Activated naive CD4-positive, alpha-beta T cell treated with anti-CD3 and anti-CD28 coated beads, Interleukin-2, amount 10 ng/mL, durations not matched to agents 7 days and 5 days (primary cell): ENCODE measurements at regions not wholly inside any gene's neighbourhood (a gene's known extent, or its start where the extent isn't known, plus 50 kb on each side); places are given as distances from the start of the nearest gene placed in this dataset.

ENCODE experiments used
- CTCF ChIA-PET: fragments of 350-600 bp; sonication (Branson Sonifier 250); formaldehyde crosslinking; loops from one replicate; lab custom pipeline; 2021; ENCODE audit warnings: antibody characterized with exemption; lab: Charles Lee
- DNase-seq: peaks from one replicate; pipeline ENCODE4 v3.0.0-alpha.2; 2020
- H3K27ac Mint-ChIP-seq: one replicate; pipeline ENCODE4 v1.8.0; 2021; ENCODE audit warnings: mild to moderate bottlenecking, moderate library complexity, mixed read lengths
- H3K27me3 Mint-ChIP-seq: one replicate; pipeline ENCODE4 v1.8.0; 2021; ENCODE audit warnings: mild to moderate bottlenecking, mixed read lengths
- H3K36me3 Mint-ChIP-seq: one replicate; pipeline ENCODE4 v1.8.0; 2021; ENCODE audit warnings: mixed read lengths
- H3K4me1 Mint-ChIP-seq: one replicate; pipeline ENCODE4 v1.8.0; 2021; ENCODE audit warnings: mixed read lengths
- H3K4me3 Mint-ChIP-seq: one replicate; pipeline ENCODE4 v1.8.0; 2021; ENCODE audit warnings: mild to moderate bottlenecking, moderate library complexity, mixed read lengths
- H3K9me3 Mint-ChIP-seq: one replicate; pipeline ENCODE4 v1.8.0; 2021; ENCODE audit warnings: mixed read lengths

DNA sequence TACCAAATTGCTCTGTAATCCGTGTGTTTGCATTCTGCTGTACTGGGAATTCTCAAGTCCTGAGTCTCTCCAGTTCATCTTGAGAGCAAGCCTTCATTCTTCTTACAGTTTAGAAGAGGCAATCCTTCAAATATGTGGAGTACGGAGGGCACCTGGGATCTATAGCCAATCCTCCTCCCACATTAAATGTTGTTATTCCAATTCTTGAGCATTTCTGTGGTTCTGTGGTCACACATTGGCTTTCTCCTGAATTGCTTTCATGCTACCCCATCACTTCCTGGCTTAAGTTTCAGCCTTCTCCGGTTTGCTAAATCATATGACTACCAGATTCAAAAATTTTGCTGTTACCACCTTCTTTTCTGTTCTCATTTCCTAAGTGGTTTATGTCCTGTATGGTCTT, 611.1 kb downstream of the PCDH19 start:
- no peaks in the 10 kb centered on the region for H3K9me3 Mint-ChIP-seq
- no peak overlapping the region for H3K4me3 Mint-ChIP-seq
- H3K27me3 Mint-ChIP-seq: no peaks in the 10 kb centered on the region
- no peak overlapping the region for H3K27ac Mint-ChIP-seq
- CTCF ChIA-PET: no interaction called here
- H3K36me3 Mint-ChIP-seq: no peaks in the 10 kb centered on the region
- H3K4me1 Mint-ChIP-seq: no peaks in the 10 kb centered on the region
- DNase-seq: no peak

DNA sequence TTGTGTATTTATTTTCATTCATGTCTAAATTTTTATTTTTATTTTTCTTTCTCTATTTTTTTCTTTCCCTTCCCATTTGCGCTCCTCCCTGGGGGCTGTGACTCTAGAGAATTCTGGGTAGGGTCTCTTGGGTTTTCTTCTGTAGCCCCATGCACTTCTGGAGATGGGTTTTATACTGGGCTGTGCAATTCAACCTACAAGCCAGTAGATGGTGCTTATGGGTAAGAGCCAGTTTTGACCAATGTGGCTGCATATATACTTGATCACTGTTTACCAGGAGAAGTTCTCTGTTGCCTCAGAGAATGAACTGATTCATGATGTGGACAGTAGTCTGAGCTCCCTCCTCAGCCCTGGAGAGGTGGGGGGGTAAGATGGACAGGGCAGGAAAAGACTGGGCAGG, 614.6 kb downstream of the PCDH19 start:
- H3K36me3 Mint-ChIP-seq: no peaks in the 10 kb centered on the region
- no peak overlapping the region for H3K27ac Mint-ChIP-seq
- H3K4me1 Mint-ChIP-seq: no peaks in the 10 kb centered on the region
- CTCF ChIA-PET: no interaction called here
- H3K27me3 Mint-ChIP-seq: no peaks in the 10 kb centered on the region
- peaks cover 3% of the 10 kb centered on the region for H3K9me3 Mint-ChIP-seq
- H3K4me3 Mint-ChIP-seq: no peak overlapping the region
- DNase-seq: no peak

DNA sequence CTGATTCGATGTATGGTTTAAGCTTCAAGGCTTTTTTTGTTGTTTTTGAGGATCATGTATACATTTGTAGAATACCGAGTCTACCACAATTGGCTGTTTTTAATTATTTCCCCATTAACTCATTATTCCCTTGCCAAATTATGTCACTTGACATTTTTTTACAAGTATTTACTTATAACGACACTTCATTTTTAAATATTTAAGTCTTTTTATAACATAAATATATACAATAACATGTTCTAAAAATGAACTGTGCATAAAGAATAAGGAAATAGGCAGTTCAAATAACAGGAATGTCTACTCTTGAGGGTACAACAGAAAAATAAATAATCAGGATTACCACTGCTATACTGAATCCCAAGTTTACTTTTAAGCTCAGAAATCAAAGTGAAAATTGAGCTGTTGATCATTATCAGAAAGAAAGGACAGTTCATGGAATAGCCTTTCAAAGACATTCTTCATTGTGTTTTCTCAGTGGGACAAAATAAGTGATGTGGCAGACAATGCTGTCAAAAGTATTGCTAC, 627.5 kb downstream of the PCDH19 start:
- no peak for DNase-seq
- no peak overlapping the region for H3K4me3 Mint-ChIP-seq
- peaks cover 4% of the 10 kb centered on the region for H3K9me3 Mint-ChIP-seq
- H3K27me3 Mint-ChIP-seq: no peaks in the 10 kb centered on the region
- no peaks in the 10 kb centered on the region for H3K36me3 Mint-ChIP-seq
- CTCF ChIA-PET: no interaction called here
- H3K27ac Mint-ChIP-seq: no peak overlapping the region
- no peaks in the 10 kb centered on the region for H3K4me1 Mint-ChIP-seq

DNA sequence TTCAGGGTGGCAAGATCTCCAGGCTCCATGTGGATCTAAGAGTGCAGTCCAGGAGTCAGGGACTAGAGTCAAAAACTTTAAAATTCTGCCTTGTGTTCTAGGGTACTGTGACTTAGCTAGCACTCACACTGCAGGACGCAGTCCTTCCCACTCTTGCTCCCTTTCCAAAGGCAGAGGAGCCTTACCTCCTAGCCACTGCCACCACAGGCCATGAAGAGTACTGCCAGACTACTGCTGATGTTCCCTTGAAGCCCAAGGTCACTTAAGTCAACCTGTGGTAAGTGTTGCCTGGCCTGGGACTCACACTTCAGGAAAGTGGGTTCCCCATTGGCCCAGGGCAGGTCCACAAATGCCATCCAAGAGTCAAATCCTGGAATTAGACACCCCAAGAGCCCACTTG, 632.2 kb downstream of the PCDH19 start:
- CTCF ChIA-PET: no interaction called here
- no peaks in the 10 kb centered on the region for H3K27me3 Mint-ChIP-seq

DNA sequence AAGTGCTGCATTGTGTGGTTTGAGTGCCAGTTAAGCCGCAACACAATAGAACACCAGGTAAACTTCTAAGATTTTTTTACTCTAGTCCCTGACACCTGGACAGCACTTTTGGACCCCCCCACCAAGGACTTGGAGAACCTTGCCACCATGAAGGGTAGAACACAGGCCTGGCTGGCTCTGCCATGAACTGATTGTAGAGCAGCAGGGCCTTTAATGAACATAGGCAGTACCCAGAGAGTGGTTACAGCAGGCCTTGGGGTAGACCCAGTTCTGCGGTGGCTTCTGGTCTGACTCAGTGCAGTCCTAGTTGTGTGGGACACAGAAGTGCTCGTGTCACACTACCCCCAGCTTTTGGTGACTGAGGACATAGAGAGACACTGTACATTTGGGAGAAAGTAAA, 648.3 kb downstream of the PCDH19 start:
- H3K27ac Mint-ChIP-seq: no peak overlapping the region
- no peaks in the 10 kb centered on the region for H3K36me3 Mint-ChIP-seq
- CTCF ChIA-PET: no interaction called here
- H3K4me3 Mint-ChIP-seq: no peak overlapping the region
- H3K9me3 Mint-ChIP-seq: peaks cover 5% of the 10 kb centered on the region
- no peaks in the 10 kb centered on the region for H3K27me3 Mint-ChIP-seq
- no peaks in the 10 kb centered on the region for H3K4me1 Mint-ChIP-seq
- DNase-seq: no peak

More for the DNA sequence above, 632.2 kb downstream of the PCDH19 start:
- Mint-ChIP-seq H3K4me3 (no peak overlapping the region), H3K27ac (no peak overlapping the region), H3K36me3 (no peaks in the 10 kb centered on the region), H3K9me3 (peaks cover 5% of the 10 kb centered on the region), H3K4me1 (no peaks in the 10 kb centered on the region)
- no peak for DNase-seq

DNA sequence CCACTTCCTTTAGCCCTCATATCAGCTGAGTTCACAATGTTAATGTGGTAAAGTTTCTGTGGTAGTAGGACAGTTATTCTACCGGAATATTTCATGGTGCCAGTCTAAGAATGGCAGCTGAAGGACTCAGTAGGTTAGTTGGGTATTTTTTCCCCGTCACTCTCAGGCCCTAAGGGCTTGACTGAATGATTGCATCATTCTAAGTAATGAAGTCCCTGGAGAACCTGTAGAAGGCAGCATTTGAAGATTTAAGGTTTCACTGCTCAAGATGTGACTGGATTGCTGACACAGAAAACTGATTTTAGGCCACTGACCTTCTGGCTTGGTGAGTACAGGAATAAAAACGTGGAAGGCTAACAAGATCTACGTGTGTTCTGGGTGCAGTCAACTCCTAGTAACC, 657.3 kb downstream of the PCDH19 start:
- H3K36me3 Mint-ChIP-seq: no peaks in the 10 kb centered on the region
- no peak overlapping the region for H3K4me3 Mint-ChIP-seq
- peaks cover 2% of the 10 kb centered on the region for H3K9me3 Mint-ChIP-seq
- no peak for DNase-seq
- no peak overlapping the region for H3K27ac Mint-ChIP-seq
- no peaks in the 10 kb centered on the region for H3K27me3 Mint-ChIP-seq
- CTCF ChIA-PET: no interaction called here
- H3K4me1 Mint-ChIP-seq: no peaks in the 10 kb centered on the region

DNA sequence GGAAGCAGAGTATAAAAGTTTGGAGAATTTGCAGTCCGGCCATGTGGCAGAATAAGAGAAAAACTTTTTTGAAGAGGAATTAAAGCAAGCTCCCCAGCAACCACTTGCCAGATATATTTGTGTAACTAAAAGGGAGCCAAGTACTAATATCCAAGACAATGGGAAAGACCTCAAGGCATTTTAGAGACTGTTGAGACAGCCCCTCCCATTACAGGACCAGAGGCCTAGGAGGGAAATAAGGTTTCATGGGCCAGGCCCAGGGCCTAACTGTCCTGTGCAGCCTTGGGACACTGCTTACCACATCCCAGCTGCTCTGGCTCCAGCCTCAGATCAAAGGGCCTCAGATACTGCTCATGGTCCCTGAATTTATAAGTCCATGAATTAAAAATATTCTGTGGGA, 659.4 kb downstream of the PCDH19 start:
- H3K9me3 Mint-ChIP-seq: peaks cover 2% of the 10 kb centered on the region
- CTCF ChIA-PET: no interaction called here

DNA sequence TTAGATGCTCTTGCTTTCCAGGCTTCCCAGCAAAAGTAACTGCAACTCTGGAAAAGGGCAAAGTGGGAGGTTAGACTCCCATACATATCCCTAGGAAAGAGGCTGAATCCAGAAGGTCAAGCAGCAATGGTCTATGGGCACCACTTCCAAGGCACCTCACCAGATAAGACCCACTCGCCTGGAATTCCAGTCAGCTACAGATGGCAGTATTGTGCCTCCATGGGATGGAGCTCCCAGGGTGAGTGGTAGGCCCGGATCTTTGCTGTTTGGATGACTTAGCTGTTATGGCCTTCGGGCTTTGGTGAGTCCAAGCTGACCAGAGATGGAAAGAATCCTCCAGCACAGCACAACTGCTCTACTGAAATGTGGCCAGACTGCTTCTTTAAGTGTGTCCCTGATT, 688.0 kb downstream of the PCDH19 start:
- no peak overlapping the region for H3K27ac Mint-ChIP-seq
- H3K4me1 Mint-ChIP-seq: no peaks in the 10 kb centered on the region
- no peak for DNase-seq
- H3K9me3 Mint-ChIP-seq: peaks cover 5% of the 10 kb centered on the region
- H3K36me3 Mint-ChIP-seq: no peaks in the 10 kb centered on the region
- H3K4me3 Mint-ChIP-seq: no peak overlapping the region
- CTCF ChIA-PET: no interaction called here
- no peaks in the 10 kb centered on the region for H3K27me3 Mint-ChIP-seq

More for the DNA sequence above, 659.4 kb downstream of the PCDH19 start:
- no peaks in the 10 kb centered on the region for H3K4me1 Mint-ChIP-seq
- H3K27ac Mint-ChIP-seq: no peak overlapping the region
- H3K4me3 Mint-ChIP-seq: no peak overlapping the region
- DNase-seq: no peak
- H3K36me3 Mint-ChIP-seq: no peaks in the 10 kb centered on the region
- H3K27me3 Mint-ChIP-seq: no peaks in the 10 kb centered on the region

DNA sequence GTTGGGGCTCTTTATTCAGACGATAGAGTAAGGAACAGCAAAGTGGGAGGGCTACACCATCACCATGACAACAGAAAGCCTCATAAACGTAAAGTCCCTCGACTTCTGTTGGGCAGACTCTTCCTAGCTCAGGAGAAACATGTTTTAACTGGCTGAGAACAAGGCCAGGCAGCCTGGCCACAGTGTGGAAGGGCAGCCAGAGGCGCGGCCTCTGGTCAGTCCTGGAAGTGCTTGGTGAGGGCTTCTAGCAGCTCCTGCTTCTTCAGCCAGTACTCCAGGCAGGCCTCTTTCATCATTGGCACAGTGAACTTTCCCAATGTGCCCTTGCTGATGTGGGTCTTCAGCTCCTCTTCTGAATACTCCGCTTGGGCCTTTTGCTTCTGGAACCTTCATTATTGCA, 690.9 kb downstream of the PCDH19 start:
- Mint-ChIP-seq H3K27ac (no peak overlapping the region), H3K4me3 (no peak overlapping the region), H3K4me1 (no peaks in the 10 kb centered on the region), H3K9me3 (no peaks in the 10 kb centered on the region), H3K36me3 (no peaks in the 10 kb centered on the region), H3K27me3 (no peaks in the 10 kb centered on the region)
- DNase-seq: no peak
- CTCF ChIA-PET: no interaction called here

DNA sequence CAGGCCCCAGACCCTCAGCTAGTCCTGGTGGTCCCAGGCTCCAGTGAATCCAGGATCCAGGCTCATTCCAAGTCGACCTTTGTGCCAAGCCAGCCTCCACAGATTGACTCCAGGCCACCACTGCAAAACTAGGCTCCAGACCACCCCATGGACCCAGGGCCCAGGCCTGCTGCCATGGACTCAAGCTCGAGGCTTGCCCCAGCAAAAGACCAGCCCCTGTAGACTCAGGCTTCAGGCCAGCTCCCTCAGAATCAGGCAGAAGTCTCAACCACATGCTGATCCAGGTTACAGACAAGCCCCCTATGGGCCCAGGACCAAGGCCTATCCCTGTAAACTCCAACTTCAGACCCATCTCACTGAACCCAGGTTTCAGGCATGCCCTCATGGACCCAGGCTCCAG, 692.4 kb downstream of the PCDH19 start:
- Mint-ChIP-seq H3K36me3 (no peaks in the 10 kb centered on the region), H3K27me3 (no peaks in the 10 kb centered on the region), H3K4me3 (no peak overlapping the region), H3K27ac (no peak overlapping the region), H3K9me3 (no peaks in the 10 kb centered on the region), H3K4me1 (no peaks in the 10 kb centered on the region)
- no peak for DNase-seq
- CTCF ChIA-PET: no interaction called here

DNA sequence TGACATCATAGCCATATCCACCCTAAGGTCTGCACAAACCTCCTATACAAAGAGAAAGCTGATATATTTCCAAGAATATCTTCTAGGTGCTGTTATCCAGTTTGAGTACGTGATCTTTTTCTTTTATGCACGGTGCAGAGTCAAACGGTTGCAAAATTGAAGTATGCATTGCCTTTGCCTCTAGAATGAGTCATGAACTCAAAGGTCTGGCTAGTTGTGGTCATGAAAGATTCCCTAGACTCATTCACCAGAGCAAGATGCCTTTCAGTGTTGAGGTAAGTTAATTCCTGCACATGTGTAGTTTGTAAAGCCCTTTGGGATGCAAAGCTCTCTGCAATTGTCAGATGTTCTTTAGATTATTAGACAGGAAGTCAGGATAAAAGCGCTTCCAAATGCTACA, 704.4 kb downstream of the PCDH19 start:
- Mint-ChIP-seq H3K4me3 (no peak overlapping the region), H3K9me3 (no peaks in the 10 kb centered on the region), H3K27ac (no peak overlapping the region), H3K4me1 (no peaks in the 10 kb centered on the region), H3K27me3 (no peaks in the 10 kb centered on the region), H3K36me3 (no peaks in the 10 kb centered on the region)
- no peak for DNase-seq
- CTCF ChIA-PET: no interaction called here

DNA sequence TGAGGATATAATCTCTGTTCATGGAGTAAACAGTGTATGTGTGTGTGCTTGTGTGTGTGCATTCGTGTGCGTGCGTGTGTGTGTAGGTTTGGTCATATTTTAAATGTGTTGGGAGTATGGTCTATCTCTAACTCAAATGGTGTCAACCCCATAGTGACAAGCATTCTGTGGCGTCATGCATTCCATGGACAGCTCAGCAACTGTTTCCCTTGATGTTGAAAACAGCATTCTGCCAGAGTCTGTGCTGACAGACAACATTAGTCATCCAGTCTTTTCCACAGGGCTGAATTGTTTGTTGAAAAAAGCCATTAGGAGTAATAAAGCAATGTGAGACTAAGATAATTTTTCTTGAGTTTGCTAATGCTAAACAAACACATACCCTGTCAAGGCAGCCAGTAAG, 706.6 kb downstream of the PCDH19 start:
- Mint-ChIP-seq H3K27me3 (no peaks in the 10 kb centered on the region), H3K4me1 (no peaks in the 10 kb centered on the region), H3K27ac (no peak overlapping the region), H3K4me3 (no peak overlapping the region), H3K36me3 (no peaks in the 10 kb centered on the region), H3K9me3 (no peaks in the 10 kb centered on the region)
- CTCF ChIA-PET: no interaction called here
- no peak for DNase-seq

DNA sequence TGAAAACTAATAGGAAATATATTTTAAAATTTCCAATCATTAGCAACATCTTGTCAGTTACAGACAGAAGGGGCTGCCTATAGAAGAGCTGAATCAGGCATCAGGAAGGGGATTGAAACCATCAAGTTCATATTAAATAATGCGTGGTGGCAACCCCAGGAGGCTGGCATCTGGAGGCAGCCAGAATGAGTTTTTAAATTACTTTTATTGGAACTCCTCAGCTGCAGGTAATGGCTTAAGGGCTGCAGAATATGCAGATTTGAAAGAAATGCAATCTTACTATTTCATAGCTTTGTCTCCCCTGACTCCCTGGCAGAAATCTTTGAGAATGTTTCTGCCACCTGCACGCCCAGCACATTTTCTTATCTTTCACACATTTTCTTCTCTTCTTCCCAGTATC, 711.6 kb downstream of the PCDH19 start:
- H3K36me3 Mint-ChIP-seq: no peaks in the 10 kb centered on the region
- H3K27ac Mint-ChIP-seq: no peak overlapping the region
- no peaks in the 10 kb centered on the region for H3K27me3 Mint-ChIP-seq
- CTCF ChIA-PET: no interaction called here
- H3K4me3 Mint-ChIP-seq: no peak overlapping the region
- no peaks in the 10 kb centered on the region for H3K9me3 Mint-ChIP-seq
- DNase-seq: no peak
- no peaks in the 10 kb centered on the region for H3K4me1 Mint-ChIP-seq

DNA sequence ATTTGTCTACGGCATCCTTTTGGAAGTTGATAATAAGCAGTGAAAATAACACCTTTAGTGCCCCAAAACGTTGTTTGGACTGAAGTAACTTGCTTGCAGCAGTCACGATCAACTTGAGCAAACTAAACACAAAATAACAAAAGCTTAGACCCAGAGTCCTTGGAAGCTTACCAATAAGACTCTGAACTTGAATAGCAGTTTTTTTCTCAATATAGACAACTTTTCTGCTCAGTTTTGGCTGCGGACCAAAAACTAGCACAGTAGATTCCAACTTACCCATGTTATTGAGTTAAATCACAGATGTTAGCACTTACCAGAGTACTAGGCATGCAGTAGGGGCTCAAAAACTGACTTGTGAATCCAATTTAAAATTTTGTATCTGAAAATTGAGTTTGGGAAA, 746.9 kb downstream of the PCDH19 start:
- H3K9me3 Mint-ChIP-seq: no peaks in the 10 kb centered on the region
- H3K4me3 Mint-ChIP-seq: no peak overlapping the region
- DNase-seq: no peak
- CTCF ChIA-PET: no interaction called here
- H3K4me1 Mint-ChIP-seq: no peaks in the 10 kb centered on the region
- no peaks in the 10 kb centered on the region for H3K27me3 Mint-ChIP-seq
- H3K27ac Mint-ChIP-seq: no peak overlapping the region
- no peaks in the 10 kb centered on the region for H3K36me3 Mint-ChIP-seq

DNA sequence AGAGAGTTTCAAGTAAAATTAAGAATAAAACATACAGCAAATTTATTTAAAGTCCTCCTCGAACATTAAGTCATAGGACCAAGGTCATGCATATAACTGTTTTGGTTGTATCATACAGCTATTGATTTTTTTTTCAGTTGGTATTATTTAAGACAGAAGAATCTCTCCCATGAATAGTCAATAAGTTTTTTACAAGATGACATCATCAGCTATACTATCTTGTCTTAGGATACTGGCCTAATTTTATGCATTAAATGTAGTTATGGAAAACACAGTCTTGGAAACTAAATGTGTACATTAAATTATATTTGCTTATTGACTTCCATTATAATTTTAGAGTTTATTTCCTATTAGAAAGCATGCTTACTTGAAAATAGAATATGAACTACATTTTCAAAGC, 755.9 kb downstream of the PCDH19 start:
- CTCF ChIA-PET: no interaction called here
- H3K4me1 Mint-ChIP-seq: no peaks in the 10 kb centered on the region
- H3K27ac Mint-ChIP-seq: no peak overlapping the region
- H3K4me3 Mint-ChIP-seq: no peak overlapping the region
- no peaks in the 10 kb centered on the region for H3K36me3 Mint-ChIP-seq
- H3K27me3 Mint-ChIP-seq: no peaks in the 10 kb centered on the region
- no peaks in the 10 kb centered on the region for H3K9me3 Mint-ChIP-seq
- no peak for DNase-seq

DNA sequence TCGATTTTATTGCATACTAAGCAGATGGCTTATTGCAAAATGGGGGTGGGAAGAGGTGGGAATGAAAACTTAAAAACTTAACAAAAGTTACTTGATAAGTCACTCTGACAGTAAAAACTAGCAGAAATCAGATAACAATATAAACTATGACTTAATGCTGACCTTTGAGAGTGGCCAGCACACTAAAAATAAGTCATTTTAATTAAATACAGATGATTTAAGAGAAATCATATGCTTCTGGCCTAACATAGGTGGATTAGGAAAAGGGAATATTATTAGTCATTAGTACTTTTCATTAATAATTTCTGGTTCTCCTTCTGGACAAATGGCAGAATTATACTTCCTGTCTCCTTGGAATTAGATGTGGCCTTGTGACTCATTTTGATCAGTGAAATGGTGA, 756.7 kb downstream of the PCDH19 start:
- no peaks in the 10 kb centered on the region for H3K27me3 Mint-ChIP-seq
- no peaks in the 10 kb centered on the region for H3K9me3 Mint-ChIP-seq
- H3K4me1 Mint-ChIP-seq: no peaks in the 10 kb centered on the region
- no peak for DNase-seq
- no peak overlapping the region for H3K4me3 Mint-ChIP-seq
- CTCF ChIA-PET: no interaction called here
- no peak overlapping the region for H3K27ac Mint-ChIP-seq
- no peaks in the 10 kb centered on the region for H3K36me3 Mint-ChIP-seq
